ENCODE measurements at regions not wholly inside any gene's neighbourhood (a gene's known extent, or its start where the extent isn't known, plus 50 kb on each side); places are given as distances from the start of the nearest gene placed in this dataset.

DNA sequence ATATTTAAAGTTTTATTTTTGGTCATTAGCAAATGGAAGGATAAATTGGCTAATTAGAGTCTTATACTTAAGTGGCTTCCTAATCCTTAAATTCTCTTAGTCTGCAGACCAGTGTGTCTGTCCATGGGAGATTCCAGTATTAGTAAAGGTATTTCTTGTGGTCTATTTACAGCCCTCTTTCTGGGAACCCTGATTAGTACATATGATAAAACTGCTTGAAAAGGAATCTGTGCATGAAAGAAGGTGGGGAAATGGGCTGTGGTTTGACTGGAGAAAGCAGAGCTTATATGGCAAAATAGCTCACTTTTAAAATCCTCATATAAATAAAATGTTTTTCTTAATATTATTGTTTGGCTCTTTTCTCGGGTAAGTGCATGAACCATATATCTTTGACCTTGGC lies 124.5 kb upstream of the RHOBTB1 start:
- Histone ChIP-seq H3K27me3 (no peaks in the 10 kb centered on the region), H3K4me3 (no peak overlapping the region), H3K4me1 (no peaks in the 10 kb centered on the region), H3K36me3 (no peaks in the 10 kb centered on the region), H3K9me3 (no peaks in the 10 kb centered on the region), H3K27ac (no peak overlapping the region)
- intact Hi-C loops (cut with DNase I; ENCODE audit: low total_unique reads), result no loop called here
- DNase-seq (ENCODE audit: low spot score in 2 of 2), result no peak
- TF ChIP-seq POLR2AphosphoS5 (IDR thresholded peaks at IDR 0.05), result no peak
- TF ChIP-seq, protein P1, sequence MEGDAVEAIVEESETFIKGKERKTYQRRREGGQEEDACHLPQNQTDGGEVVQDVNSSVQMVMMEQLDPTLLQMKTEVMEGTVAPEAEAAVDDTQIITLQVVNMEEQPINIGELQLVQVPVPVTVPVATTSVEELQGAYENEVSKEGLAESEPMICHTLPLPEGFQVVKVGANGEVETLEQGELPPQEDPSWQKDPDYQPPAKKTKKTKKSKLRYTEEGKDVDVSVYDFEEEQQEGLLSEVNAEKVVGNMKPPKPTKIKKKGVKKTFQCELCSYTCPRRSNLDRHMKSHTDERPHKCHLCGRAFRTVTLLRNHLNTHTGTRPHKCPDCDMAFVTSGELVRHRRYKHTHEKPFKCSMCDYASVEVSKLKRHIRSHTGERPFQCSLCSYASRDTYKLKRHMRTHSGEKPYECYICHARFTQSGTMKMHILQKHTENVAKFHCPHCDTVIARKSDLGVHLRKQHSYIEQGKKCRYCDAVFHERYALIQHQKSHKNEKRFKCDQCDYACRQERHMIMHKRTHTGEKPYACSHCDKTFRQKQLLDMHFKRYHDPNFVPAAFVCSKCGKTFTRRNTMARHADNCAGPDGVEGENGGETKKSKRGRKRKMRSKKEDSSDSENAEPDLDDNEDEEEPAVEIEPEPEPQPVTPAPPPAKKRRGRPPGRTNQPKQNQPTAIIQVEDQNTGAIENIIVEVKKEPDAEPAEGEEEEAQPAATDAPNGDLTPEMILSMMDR (IDR thresholded peaks at IDR 0.05), result no peak
- no peak for TF ChIP-seq POLR2A (IDR thresholded peaks at IDR 0.05)

DNA sequence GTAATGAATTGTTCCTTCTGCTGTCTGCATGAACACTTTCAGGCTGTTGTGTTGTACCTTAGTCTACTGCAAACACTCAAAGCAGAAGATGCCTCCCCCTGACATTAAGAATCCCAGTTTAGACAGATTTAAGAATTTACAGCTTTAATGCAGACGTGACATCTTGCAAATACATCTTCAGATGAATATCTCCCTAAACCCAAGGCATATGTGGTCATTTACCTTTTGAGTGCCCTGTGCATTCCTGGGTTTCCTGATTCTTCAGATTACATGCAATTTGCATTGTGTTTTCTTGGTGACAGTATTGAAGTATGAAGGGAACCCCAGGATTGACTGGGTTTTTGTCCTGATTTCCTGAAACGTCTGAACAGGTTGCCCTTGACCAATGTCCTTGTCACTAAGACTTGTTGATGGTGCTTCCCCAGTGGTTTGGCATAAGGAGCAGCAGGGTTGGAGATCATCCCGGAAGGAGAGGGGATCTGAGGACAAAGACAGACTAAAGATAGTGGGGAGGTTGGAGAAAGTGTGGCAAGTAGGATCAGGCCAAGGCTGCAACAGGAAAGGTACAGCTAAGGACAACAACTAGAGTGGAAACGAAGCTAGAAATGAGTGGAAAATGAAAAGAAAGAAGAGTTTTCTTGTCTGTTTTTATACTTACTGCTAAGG lies 123.8 kb upstream of the RHOBTB1 start:
- Histone ChIP-seq H3K4me1 (no peaks in the 10 kb centered on the region), H3K36me3 (no peaks in the 10 kb centered on the region), H3K27ac (no peak overlapping the region), H3K9me3 (no peaks in the 10 kb centered on the region), H3K27me3 (no peaks in the 10 kb centered on the region), H3K4me3 (no peak overlapping the region)
- intact Hi-C loops (cut with DNase I; ENCODE audit: low total_unique reads), result no loop called here
- TF ChIP-seq, protein P1 (IDR thresholded peaks at IDR 0.05), result no peak
- TF ChIP-seq POLR2A (IDR thresholded peaks at IDR 0.05) (no peak), POLR2AphosphoS5 (IDR thresholded peaks at IDR 0.05) (no peak)
- no peak for DNase-seq (ENCODE audit: low spot score in 2 of 2)

DNA sequence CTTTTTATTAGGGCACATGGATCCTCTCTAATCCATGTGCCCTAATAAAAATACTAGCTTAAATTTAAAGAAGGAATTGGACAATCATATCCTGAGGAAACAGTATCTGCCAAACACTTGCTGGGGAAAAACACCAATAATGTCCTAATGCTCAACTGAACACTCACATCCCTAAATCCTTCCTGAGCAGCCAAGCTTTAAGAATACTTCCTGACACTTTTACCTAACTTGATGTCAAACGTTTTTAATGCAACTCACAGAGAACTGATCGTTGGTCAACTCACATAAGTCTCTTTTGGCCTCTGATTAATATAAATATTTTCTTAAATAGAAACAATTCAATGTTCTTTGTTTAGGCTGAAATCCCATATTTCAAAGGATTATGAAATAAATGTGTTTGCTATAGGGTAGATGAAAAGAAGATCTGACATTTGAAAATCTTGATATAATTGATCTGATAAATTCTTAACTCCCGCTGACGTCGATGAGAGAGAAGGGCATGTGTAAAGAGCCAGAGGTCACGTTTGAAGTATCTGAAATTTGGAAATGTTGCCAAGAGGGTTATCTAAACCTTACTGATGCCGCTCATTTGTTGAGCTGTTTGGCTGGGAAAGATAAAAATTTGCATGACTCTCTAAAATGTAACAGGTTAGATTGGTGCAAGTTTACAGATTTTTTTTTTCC lies 122.8 kb upstream of the RHOBTB1 start:
- H3K27me3 ChIP-seq, result no peaks in the 10 kb centered on the region
- H3K4me1 ChIP-seq, result no peaks in the 10 kb centered on the region
- no peaks in the 10 kb centered on the region for H3K9me3 ChIP-seq
- no peak for DNase-seq (ENCODE audit: low spot score in 2 of 2)
- H3K27ac ChIP-seq, result no peak overlapping the region
- TF ChIP-seq POLR2AphosphoS5 (IDR thresholded peaks at IDR 0.05), result no peak
- TF ChIP-seq POLR2A (IDR thresholded peaks at IDR 0.05), result no peak
- TF ChIP-seq, protein P1 (IDR thresholded peaks at IDR 0.05), result no peak
- intact Hi-C loops (cut with DNase I; ENCODE audit: low total_unique reads), result no loop called here
- no peaks in the 10 kb centered on the region for H3K36me3 ChIP-seq
- no peak overlapping the region for H3K4me3 ChIP-seq

DNA sequence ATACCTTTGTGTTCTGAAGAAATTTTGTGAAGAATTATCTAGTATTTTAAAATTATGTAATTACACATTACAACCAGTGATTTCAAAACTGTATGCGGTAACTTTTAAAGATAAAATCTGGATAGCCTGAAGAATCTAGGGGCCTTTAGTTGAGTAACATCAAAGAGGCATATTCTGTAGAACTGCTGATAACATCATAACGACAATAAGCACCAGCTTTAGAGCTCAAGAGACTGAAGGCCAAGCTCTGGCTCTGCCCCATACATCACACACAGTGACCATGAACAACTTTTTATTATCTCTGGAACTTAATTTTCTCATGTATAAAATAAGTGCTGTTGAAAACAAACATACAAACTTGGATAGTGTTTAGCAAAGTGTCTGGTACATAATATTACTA lies 121.1 kb upstream of the RHOBTB1 start:
- no peak for DNase-seq (ENCODE audit: low spot score in 2 of 2)
- intact Hi-C loops (cut with DNase I; ENCODE audit: low total_unique reads), result no loop called here
- Histone ChIP-seq H3K36me3 (no peaks in the 10 kb centered on the region), H3K27me3 (no peaks in the 10 kb centered on the region), H3K9me3 (no peaks in the 10 kb centered on the region), H3K4me3 (no peak overlapping the region), H3K27ac (no peak overlapping the region), H3K4me1 (no peaks in the 10 kb centered on the region)
- TF ChIP-seq POLR2AphosphoS5 (IDR thresholded peaks at IDR 0.05) (no peak), POLR2A (IDR thresholded peaks at IDR 0.05) (no peak)
- TF ChIP-seq, protein P1 (IDR thresholded peaks at IDR 0.05), result no peak

DNA sequence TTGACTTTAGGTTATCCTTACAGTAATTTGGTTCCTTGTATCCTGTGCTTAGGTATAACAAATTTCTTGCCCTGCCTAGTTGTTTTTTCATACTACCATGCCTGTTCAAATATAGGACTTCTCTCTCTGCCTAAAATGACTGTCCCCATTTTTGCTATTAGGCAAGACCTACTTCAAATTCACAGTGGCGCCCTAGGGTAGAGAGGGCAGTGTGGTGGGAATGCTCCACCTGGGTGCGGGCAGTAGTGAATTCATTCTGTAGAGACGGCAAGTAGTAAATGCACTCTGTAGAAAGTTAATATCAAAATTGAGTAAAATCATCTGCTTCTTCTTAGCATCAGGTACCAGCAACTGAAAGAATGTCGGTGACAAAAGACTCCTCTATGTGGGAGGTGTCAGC lies 120.4 kb upstream of the RHOBTB1 start:
- intact Hi-C loops (cut with DNase I; ENCODE audit: low total_unique reads), result loop anchor here (5.0 kb wide), 1 partner anchor 967 kb away; no protein-coding TSS in a partner anchor

More for the DNA sequence above, 120.4 kb upstream of the RHOBTB1 start:
- no peak for DNase-seq (ENCODE audit: low spot score in 2 of 2)
- no peak overlapping the region for H3K27ac ChIP-seq
- H3K36me3 ChIP-seq, result no peaks in the 10 kb centered on the region
- H3K4me3 ChIP-seq, result no peak overlapping the region
- TF ChIP-seq, protein P1 (IDR thresholded peaks at IDR 0.05), result no peak
- TF ChIP-seq POLR2A (IDR thresholded peaks at IDR 0.05) (no peak), POLR2AphosphoS5 (IDR thresholded peaks at IDR 0.05) (no peak)
- no peaks in the 10 kb centered on the region for H3K9me3 ChIP-seq
- no peaks in the 10 kb centered on the region for H3K4me1 ChIP-seq
- no peaks in the 10 kb centered on the region for H3K27me3 ChIP-seq

Measured in breast epithelium (tissue), 4 donors.